Limb (tissue), 2 donors: ENCODE measurements at regions not wholly inside any gene's neighbourhood (a gene's known extent, or its start where the extent isn't known, plus 50 kb on each side); places are given as distances from the start of the nearest gene placed in this dataset.
"Not testable (repeated sequence)": the region's sequence is repeated elsewhere in the genome, so short reads cannot be mapped to it uniquely, and the experiment has no call there.

Experiments used
- DNase-seq, 2 donors: peaks; one replicate each; pipeline ENCODE4 v3.0.0-alpha.2; 2016; ENCODE audit errors: extremely low spot score in 2 of 2

- no peak for DNase-seq
Measured at GRCh38 chr20:56689318-56689717, 60.2 kb downstream of the TFAP2C start.

- no peak for DNase-seq
Measured at GRCh38 chr20:56689852-56690485, 60.9 kb downstream of the TFAP2C start.

GRCh38 chr20:56690531-56691175 is 61.5 kb downstream of the TFAP2C start:
- DNase-seq: no peak

GRCh38 chr20:56691325-56691998 is 62.4 kb downstream of the TFAP2C start:
- DNase-seq: no peak

GRCh38 chr20:56693217-56693616 is 64.1 kb downstream of the TFAP2C start:
- no peak for DNase-seq

GRCh38 chr20:56697476-56697875 is 68.4 kb downstream of the TFAP2C start:
- DNase-seq: no peak

- DNase-seq: no peak
Measured at GRCh38 chr20:56698297-56698696, 69.2 kb downstream of the TFAP2C start.

- DNase-seq: no peak
Measured at GRCh38 chr20:56698749-56699148, 69.6 kb downstream of the TFAP2C start.

- DNase-seq: no peak
Measured at GRCh38 chr20:56702931-56703840, 74.1 kb downstream of the TFAP2C start.

GRCh38 chr20:56706867-56707360 is 77.8 kb downstream of the TFAP2C start:
- no peak for DNase-seq

GRCh38 chr20:56708991-56709390 is 79.9 kb downstream of the TFAP2C start:
- no peak for DNase-seq

- DNase-seq: no peak
Measured at GRCh38 chr20:56710125-56710524, 81.0 kb downstream of the TFAP2C start.

GRCh38 chr20:56710577-56710976 is 81.5 kb downstream of the TFAP2C start:
- DNase-seq: not testable (repeated sequence)

GRCh38 chr20:56711018-56711417 is 81.9 kb downstream of the TFAP2C start:
- DNase-seq: no peak

GRCh38 chr20:56715309-56715708 is 86.2 kb downstream of the TFAP2C start:
- DNase-seq: no peak

- no peak for DNase-seq
Measured at GRCh38 chr20:56715902-56716519, 86.9 kb downstream of the TFAP2C start.

- no peak for DNase-seq
Measured at GRCh38 chr20:56716806-56717205, 87.7 kb downstream of the TFAP2C start.

- DNase-seq: no peak
Measured at GRCh38 chr20:56718816-56719215, 89.7 kb downstream of the TFAP2C start.

- DNase-seq: no peak
Measured at GRCh38 chr20:56720620-56721213, 91.6 kb downstream of the TFAP2C start.

GRCh38 chr20:56722042-56722441 is 92.9 kb downstream of the TFAP2C start:
- DNase-seq: no peak

- DNase-seq: no peak
Measured at GRCh38 chr20:56723331-56723730, 94.2 kb downstream of the TFAP2C start.
